DOHH2 (cell line): ENCODE measurements at regions not wholly inside any gene's neighbourhood (a gene's known extent, or its start where the extent isn't known, plus 50 kb on each side); places are given as distances from the start of the nearest gene placed in this dataset.

Source experiments
- CTCF ChIP-seq: fragments of 200-600 bp; sonication (generic); IDR thresholded peaks from one replicate; pipeline ENCODE4 v1.5.1; 2014; ENCODE audit warnings: antibody characterized with exemption, mild to moderate bottlenecking, low read depth, low read length; ENCODE audit not compliant: poor library complexity, severe bottlenecking
- EZH2phosphoT487 ChIP-seq: fragments of 200-600 bp; sonication (generic); IDR thresholded peaks from 2 replicates; pipeline ENCODE4 v1.6.1; 2017; ENCODE audit warnings: borderline replicate concordance, mild to moderate bottlenecking, antibody characterized with exemption, low read length, moderate library complexity, mixed read lengths

- TF ChIP-seq CTCF (no peak), EZH2phosphoT487 (no peak)
These were observed 123.3 kb upstream of the PFKP start for GRCh38 chr10:2943932-2944614.
